GM21390 (cell line): ENCODE measurements at regions not wholly inside any gene's neighbourhood (a gene's known extent, or its start where the extent isn't known, plus 50 kb on each side); places are given as distances from the start of the nearest gene placed in this dataset.

Experiments used
- ATAC-seq: cut with Tn5 transposase; IDR thresholded peaks from one replicate; pipeline ENCODE4 v1.9.1; 2021; ENCODE audit not compliant: unreplicated experiment

- ATAC-seq: no peak
Observed at GRCh38 chr12:126469211-126469610, 1404.0 kb downstream of the AACS start.

- no peak for ATAC-seq
Observed at GRCh38 chr12:126474703-126475102, 1409.5 kb downstream of the AACS start.

DNA sequence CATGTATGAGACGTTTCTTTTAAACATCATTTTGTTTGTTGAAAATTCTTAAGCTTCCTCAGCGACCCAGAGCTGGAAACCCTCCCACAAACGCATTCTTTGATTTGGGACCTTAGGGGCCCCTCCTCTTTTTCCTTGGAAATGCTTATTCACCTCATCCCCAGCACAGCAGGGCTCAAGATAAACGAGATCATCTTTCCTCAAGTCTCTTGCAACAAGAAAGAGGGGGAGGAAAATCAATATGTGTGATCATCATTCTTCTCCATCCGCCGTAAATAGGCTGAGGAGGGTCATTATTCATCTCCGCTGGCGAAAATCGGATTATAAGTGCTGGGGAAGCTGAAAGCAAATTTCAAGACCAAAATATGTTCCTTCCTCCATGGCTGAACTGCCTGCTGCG, 1415.2 kb downstream of the AACS start:
- ATAC-seq: no peak

DNA sequence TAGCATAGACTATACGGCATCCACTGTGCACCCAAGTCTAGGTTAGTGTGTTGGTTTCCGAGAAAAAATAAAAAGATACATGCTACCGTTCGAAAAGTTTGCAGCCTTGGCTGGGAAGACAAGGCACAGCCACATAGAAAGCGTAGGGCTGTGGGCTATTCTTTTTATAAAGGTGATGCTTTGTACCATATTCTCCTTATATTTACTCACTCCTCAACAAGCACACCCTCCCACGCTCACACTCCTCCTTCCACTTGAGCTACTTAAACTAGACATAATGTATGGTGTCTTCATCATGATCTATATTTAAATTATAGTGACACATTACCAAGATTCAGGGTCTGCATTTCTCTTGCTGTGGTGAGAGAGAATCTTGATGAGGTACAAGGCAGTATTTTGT, 1416.5 kb downstream of the AACS start:
- ATAC-seq: no peak

DNA sequence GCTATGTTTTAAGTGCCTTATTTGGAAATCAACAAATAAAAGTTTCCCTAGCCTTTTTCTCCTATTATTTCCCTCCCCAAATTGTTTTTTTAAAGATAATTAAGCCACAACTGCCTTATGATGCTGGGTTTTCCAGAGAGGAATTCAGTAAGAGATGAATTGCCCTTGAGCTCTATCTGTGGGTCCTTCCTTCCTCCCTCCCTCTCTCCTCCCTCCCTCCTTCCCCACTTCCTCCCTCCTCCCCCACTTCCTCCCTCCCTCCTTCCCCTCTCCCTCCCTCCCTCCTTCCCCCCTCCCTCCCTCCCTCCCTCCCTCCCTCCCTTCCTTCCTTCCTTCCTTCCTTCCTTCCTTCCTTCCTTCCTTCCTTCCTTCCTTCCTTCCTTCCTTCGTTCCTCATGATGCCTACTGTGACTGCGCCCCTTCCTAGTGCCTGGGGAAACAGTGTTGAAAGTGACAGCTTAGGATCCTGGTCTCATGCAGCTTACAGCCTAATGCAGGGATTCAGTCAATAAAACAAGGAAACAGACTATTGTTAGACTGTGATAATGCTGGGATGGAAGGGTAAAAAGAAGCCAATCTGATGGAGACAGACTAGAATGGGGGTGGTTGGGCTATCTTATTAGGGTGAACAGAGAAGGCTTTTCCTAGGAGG, 1417.1 kb downstream of the AACS start:
- ATAC-seq: no peak

GRCh38 chr12:126483145-126484068, 1418.2 kb downstream of the AACS start:
- ATAC-seq: no peak

GRCh38 chr12:126487431-126487980, 1422.3 kb downstream of the AACS start:
- no peak for ATAC-seq

DNA sequence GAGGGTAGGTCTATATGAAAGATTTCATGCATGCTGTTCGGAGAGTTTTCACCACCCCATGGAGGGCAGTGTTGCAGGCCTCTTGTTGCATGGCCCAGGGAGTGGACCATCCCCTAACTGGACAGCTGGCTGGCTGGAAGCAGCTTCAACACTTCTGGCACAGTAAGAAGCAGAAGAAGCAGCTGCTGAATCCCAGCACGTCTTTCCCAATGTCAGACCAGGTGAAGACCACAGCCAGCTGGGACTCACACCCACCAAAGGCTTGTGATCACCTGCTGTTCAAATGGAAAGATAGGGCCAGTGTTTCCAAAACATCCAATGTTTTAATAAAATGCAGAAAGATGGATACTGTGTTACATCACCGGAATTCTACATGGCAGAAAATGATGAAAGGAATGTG, 1423.6 kb downstream of the AACS start:
- no peak for ATAC-seq

- no peak for ATAC-seq
Observed at GRCh38 chr12:126492181-126492580, 1426.9 kb downstream of the AACS start.

- no peak for ATAC-seq
Observed at GRCh38 chr12:126493366-126494108, 1428.3 kb downstream of the AACS start.

DNA sequence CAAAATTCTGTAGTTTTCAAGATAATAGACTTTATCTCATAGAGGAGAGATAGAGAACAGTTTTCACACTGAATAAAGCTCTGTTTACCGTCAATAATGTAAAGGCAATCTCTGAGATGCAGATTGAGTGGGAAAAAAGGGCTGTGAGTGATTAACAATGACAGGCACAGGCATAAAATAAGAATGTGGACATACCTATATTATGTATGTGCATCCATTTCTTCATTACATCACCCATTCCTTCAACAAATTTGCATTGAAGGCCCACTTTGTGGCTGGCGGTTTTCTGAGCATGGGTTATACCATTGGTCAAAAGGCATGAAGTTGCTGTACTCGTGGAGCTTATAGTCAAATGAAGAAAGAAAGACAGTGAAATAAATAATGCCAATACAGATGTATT, 1431.0 kb downstream of the AACS start:
- no peak for ATAC-seq

GRCh38 chr12:126506426-126507182, 1441.4 kb downstream of the AACS start:
- no peak for ATAC-seq

GRCh38 chr12:126507231-126507630, 1442.0 kb downstream of the AACS start:
- ATAC-seq: no peak

DNA sequence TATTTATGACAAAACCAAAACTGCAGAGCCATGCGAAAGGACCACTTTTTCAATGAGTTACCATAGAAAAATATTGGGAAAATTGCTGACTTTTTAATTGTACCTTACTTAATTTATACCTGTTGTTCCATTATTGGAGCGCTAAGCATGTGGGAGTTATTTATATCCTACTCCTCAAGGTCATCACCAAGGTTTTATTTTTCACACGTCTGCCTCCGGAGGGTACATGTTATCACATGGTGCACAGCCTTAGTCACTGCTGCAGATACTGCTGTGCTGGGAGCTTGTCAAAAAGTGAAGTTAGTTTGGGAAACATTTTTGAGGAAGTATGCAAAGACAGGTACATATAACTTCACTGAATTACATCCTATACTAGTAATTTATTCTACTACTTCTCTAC, 1444.3 kb downstream of the AACS start:
- ATAC-seq: no peak

GRCh38 chr12:126510630-126511029, 1445.4 kb downstream of the AACS start:
- ATAC-seq: no peak

GRCh38 chr12:126512916-126513913, 1448.0 kb downstream of the AACS start:
- ATAC-seq: no peak

GRCh38 chr12:126518596-126519200, 1453.5 kb downstream of the AACS start:
- no peak for ATAC-seq

DNA sequence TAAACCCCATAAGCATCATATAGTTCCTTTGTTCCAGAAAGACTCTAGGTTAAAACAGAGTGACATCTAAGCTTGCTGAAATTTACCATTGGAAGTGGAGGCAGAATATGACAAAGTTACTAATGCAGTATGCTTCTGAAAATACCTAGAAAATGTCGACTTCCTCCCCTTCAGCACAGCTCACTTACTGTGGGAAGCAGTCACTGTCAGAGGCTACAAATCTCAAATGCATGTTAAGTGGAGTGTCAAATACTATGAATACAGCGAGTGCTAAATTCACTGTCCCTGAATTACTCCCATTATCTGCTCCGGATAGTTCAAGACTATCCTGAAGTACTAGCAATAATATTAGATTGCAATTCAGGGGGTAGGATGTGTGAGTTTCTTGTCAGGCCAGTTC, 1454.6 kb downstream of the AACS start:
- ATAC-seq: no peak

GRCh38 chr12:126523891-126524290, 1458.7 kb downstream of the AACS start:
- no peak for ATAC-seq
